DND-41 (cell line): ENCODE measurements at regions not wholly inside any gene's neighbourhood (a gene's known extent, or its start where the extent isn't known, plus 50 kb on each side); places are given as distances from the start of the nearest gene placed in this dataset.

Experiments used
- CTCF ChIP-seq: IDR thresholded peaks from 2 replicates; pipeline ENCODE4 v1.5.1; 2012; ENCODE audit warnings: borderline replicate concordance, low read length, moderate library complexity, mild to moderate bottlenecking; ENCODE audit not compliant: poor library complexity, severe bottlenecking; ENCODE audit errors: extremely low read depth
- EZH2 ChIP-seq: IDR thresholded peaks from 3 replicates; pipeline ENCODE4 v1.6.1; 2012; ENCODE audit warnings: borderline replicate concordance, low read depth, mild to moderate bottlenecking, moderate library complexity, low read length, inconsistent platforms; ENCODE audit not compliant: severe bottlenecking

GRCh38 chr18:53754154-53754553 lies 470.3 kb downstream of the MBD2 start:
- TF ChIP-seq EZH2, result no peak
- TF ChIP-seq CTCF, result no peak
